Esophagus squamous epithelium (tissue), 4 donors: ENCODE measurements at regions not wholly inside any gene's neighbourhood (a gene's known extent, or its start where the extent isn't known, plus 50 kb on each side); places are given as distances from the start of the nearest gene placed in this dataset.

Source experiments
- POLR2A ChIP-seq, 4 donors: fragments of 450-650 bp; IDR thresholded peaks; one replicate each; pipeline ENCODE4 v1.6.1; 2017; ENCODE audit warnings: antibody characterized with exemption in 4 of 4, mild to moderate bottlenecking in 4 of 4, moderate library complexity in 3 of 4
- TF ChIP-seq, protein P1 (sequence below), 6 experiments: fragments of 450-650 bp in 4 of 6; fragments of 200-600 bp in 2 of 6; sonication (generic) in 2 of 6; IDR thresholded peaks; one replicate each; pipeline ENCODE4 v1.5.1; 2016 to 2019; ENCODE audit warnings: antibody characterized with exemption in 6 of 6, mild to moderate bottlenecking in 4 of 6, moderate library complexity in 4 of 6

GRCh38 chr2:236511266-236511665, 58.4 kb upstream of the ACKR3 start:
- no peak for TF ChIP-seq POLR2A (IDR thresholded peaks at IDR 0.05)
- TF ChIP-seq, protein P1, sequence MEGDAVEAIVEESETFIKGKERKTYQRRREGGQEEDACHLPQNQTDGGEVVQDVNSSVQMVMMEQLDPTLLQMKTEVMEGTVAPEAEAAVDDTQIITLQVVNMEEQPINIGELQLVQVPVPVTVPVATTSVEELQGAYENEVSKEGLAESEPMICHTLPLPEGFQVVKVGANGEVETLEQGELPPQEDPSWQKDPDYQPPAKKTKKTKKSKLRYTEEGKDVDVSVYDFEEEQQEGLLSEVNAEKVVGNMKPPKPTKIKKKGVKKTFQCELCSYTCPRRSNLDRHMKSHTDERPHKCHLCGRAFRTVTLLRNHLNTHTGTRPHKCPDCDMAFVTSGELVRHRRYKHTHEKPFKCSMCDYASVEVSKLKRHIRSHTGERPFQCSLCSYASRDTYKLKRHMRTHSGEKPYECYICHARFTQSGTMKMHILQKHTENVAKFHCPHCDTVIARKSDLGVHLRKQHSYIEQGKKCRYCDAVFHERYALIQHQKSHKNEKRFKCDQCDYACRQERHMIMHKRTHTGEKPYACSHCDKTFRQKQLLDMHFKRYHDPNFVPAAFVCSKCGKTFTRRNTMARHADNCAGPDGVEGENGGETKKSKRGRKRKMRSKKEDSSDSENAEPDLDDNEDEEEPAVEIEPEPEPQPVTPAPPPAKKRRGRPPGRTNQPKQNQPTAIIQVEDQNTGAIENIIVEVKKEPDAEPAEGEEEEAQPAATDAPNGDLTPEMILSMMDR (IDR thresholded peaks at IDR 0.05): no peak
